Lower leg skin (tissue), 4 donors: ENCODE measurements at regions not wholly inside any gene's neighbourhood (a gene's known extent, or its start where the extent isn't known, plus 50 kb on each side); places are given as distances from the start of the nearest gene placed in this dataset.

ENCODE experiments used
- DNase-seq, 2 donors: peaks; one replicate each; pipeline ENCODE4 v3.0.0-alpha.2; 2019; ENCODE audit warnings: low spot score in 2 of 2
- H3K4me3 ChIP-seq: fragments of 200-600 bp; sonication (generic); 2 replicates; pipeline ENCODE4 v1.5.1; 2017; ENCODE audit warnings: mild to moderate bottlenecking, low read depth; ENCODE audit not compliant: poor library complexity, severe bottlenecking
- POLR2A ChIP-seq, 2 donors: fragments of 450-650 bp; IDR thresholded peaks; one replicate each; pipeline ENCODE4 v1.6.1; 2016 to 2017; ENCODE audit warnings: antibody characterized with exemption in 2 of 2, mild to moderate bottlenecking in 1 of 2, moderate library complexity in 1 of 2
- WGBS, 2 donors: methylation state at CpG; one replicate each; pipeline ENCODE4 v1.1.5; 2018; 5-methylcytosine and 5-hydroxymethylcytosine counted together
- intact Hi-C: fragments of 100-400 bp; cut with DNase I; formaldehyde crosslinking; loops from one replicate; pipeline ENCODE4 v1.15.0; 2023; ENCODE audit warnings: low total_unique reads
- TF ChIP-seq, protein P1 (sequence below), 3 donors: fragments of 450-650 bp; IDR thresholded peaks; one replicate each; pipeline ENCODE4 v1.5.1; 2016; ENCODE audit warnings: antibody characterized with exemption in 3 of 3, mild to moderate bottlenecking in 3 of 3, moderate library complexity in 2 of 3

GRCh38 chr7:82517050-82517449 is 73.5 kb upstream of the CACNA2D1 start:
- H3K4me3 ChIP-seq, result no peak overlapping the region
- intact Hi-C loops, result no loop called here
- TF ChIP-seq POLR2A (IDR thresholded peaks at IDR 0.05), result no peak
- TF ChIP-seq, protein P1, sequence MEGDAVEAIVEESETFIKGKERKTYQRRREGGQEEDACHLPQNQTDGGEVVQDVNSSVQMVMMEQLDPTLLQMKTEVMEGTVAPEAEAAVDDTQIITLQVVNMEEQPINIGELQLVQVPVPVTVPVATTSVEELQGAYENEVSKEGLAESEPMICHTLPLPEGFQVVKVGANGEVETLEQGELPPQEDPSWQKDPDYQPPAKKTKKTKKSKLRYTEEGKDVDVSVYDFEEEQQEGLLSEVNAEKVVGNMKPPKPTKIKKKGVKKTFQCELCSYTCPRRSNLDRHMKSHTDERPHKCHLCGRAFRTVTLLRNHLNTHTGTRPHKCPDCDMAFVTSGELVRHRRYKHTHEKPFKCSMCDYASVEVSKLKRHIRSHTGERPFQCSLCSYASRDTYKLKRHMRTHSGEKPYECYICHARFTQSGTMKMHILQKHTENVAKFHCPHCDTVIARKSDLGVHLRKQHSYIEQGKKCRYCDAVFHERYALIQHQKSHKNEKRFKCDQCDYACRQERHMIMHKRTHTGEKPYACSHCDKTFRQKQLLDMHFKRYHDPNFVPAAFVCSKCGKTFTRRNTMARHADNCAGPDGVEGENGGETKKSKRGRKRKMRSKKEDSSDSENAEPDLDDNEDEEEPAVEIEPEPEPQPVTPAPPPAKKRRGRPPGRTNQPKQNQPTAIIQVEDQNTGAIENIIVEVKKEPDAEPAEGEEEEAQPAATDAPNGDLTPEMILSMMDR (IDR thresholded peaks at IDR 0.05), result no peak
- WGBS, 2 donors, result 87 to 92% methylated on average over 2 of the region's 2 CpGs
- DNase-seq, result no peak

DNA sequence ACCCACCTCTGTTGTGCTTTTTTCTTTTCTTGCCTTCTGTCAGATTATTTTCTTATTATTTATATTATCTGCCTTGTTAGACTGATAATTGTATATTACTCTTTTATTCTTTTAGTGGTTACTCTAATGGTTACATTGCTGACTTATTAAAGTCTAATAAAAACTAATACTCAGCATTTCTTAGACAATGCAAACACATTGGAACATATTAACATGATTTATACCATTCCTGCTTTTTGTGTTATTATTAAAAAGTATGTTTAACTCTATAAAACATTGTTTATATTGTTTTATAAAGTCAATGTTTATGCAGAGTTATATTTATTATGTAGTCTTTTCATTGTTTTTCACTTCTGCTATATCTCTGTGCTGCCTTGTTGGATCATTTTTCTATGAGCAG is 68.0 kb upstream of the CACNA2D1 start:
- no peak for DNase-seq
- intact Hi-C loops, result no loop called here
- H3K4me3 ChIP-seq, result no peak overlapping the region
- no peak for TF ChIP-seq POLR2A (IDR thresholded peaks at IDR 0.05)
- TF ChIP-seq, protein P1 (IDR thresholded peaks at IDR 0.05), result no peak

GRCh38 chr7:82507976-82508677 is 64.5 kb upstream of the CACNA2D1 start:
- TF ChIP-seq POLR2A (IDR thresholded peaks at IDR 0.05), result no peak
- H3K4me3 ChIP-seq, result no peak overlapping the region
- DNase-seq, result no peak
- 40 to 53% methylated on average over 24 to 25 of the region's 25 CpGs for WGBS, 2 donors
- intact Hi-C loops, result no loop called here

DNA sequence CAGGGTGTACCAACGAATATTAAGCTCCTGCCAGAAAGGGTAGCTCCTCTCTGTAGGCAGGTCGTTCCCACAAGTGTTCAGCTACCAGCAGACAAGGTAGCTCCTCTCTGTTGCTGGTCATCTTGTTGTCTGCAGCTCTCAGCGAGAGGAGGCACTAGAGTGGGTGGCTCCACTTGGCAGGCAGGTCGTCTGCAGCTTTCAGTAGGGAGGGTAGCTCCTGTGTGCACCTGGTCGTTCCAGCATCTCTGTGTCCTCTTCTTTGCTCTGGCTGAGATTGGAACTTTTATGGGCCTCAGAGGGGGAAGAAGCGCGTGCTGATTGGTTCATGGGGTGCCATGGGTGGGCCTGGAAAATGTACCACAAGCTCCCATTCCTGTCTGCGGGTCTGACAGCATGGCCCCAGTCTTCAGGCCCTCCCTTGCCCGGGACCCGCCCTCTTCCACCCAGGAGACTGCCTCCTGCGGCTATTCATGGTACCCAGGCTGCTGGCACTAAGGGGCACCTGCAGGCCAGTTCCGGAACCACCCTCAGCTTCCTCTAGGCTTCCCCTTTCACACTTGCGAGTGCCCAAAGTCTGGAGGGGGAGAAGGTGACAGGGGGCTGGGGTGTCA is 63.9 kb upstream of the CACNA2D1 start:
- 64 to 72% methylated on average over 13 of the region's 13 CpGs for WGBS, 2 donors
- no peak for TF ChIP-seq POLR2A (IDR thresholded peaks at IDR 0.05)
- TF ChIP-seq, protein P1 (IDR thresholded peaks at IDR 0.05), result no peak
- intact Hi-C loops, result no loop called here
- H3K4me3 ChIP-seq, result no peak overlapping the region
- no peak for DNase-seq

- H3K4me3 ChIP-seq, result no peak overlapping the region
- 37 to 42% methylated on average over 12 to 15 of the region's 15 CpGs for WGBS, 2 donors
- TF ChIP-seq, protein P1 (IDR thresholded peaks at IDR 0.05), result no peak
- TF ChIP-seq POLR2A (IDR thresholded peaks at IDR 0.05), result no peak
- intact Hi-C loops, result no loop called here
- peak; percentile 63 to 87 for DNase-seq
Observed at GRCh38 chr7:82506702-82507101, 63.1 kb upstream of the CACNA2D1 start.

DNA sequence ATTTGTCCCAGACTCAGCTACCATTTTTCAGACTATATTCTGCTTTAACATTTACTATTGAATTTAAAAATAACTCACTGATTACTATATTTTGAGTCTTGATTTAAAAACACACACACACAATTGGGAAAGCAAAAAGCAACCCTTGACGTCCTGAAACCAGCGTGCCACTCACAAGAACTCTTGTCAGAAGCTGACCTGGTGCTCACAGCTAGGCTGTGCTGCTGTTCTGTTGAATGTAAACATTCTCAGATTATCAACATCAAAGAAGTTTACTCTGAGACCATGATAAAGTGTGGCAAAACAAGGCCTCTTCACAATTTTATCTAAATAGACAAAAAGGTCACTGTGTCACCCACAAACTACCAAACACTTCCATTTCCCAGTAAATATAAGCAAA is 62.6 kb upstream of the CACNA2D1 start:
- WGBS, 2 donors, result 56 to 59% methylated on average over 2 of the region's 2 CpGs
- no peak overlapping the region for H3K4me3 ChIP-seq
- intact Hi-C loops, result no loop called here
- TF ChIP-seq, protein P1 (IDR thresholded peaks at IDR 0.05), result no peak
- TF ChIP-seq POLR2A (IDR thresholded peaks at IDR 0.05), result no peak
- DNase-seq, result no peak
